ENCODE measurements at regions not wholly inside any gene's neighbourhood (a gene's known extent, or its start where the extent isn't known, plus 50 kb on each side); places are given as distances from the start of the nearest gene placed in this dataset.

- no peaks in the 10 kb centered on the region for H3K4me1 ChIP-seq
- no peaks in the 10 kb centered on the region for H3K36me3 ChIP-seq
- no peaks in the 10 kb centered on the region for H3K27me3 ChIP-seq
- TF ChIP-seq CTCF (IDR thresholded peaks at IDR 0.05) (no peak), POLR2A (IDR thresholded peaks at IDR 0.05) (no peak), POLR2AphosphoS5 (IDR thresholded peaks at IDR 0.05; ENCODE audit: insufficient read depth in 1 of 2, low read depth in 1 of 2) (no peak)
- no peak overlapping the region for H3K27ac ChIP-seq
- intact Hi-C loops (cut with DNase I) = no loop called here
- DNase-seq (ENCODE audit: extremely low spot score in 2 of 2) = no peak
- H3K9me3 ChIP-seq = no peaks in the 10 kb centered on the region
- no peak overlapping the region for H3K4me3 ChIP-seq
Observed at GRCh38 chr9:3006851-3007250, 163.0 kb upstream of the PUM3 start.

GRCh38 chr9:3004572-3004971, 160.7 kb upstream of the PUM3 start:
- Histone ChIP-seq H3K27ac (no peak overlapping the region), H3K27me3 (no peaks in the 10 kb centered on the region), H3K9me3 (no peaks in the 10 kb centered on the region), H3K36me3 (no peaks in the 10 kb centered on the region), H3K4me3 (no peak overlapping the region), H3K4me1 (no peaks in the 10 kb centered on the region)
- DNase-seq (ENCODE audit: extremely low spot score in 2 of 2) = no peak
- TF ChIP-seq POLR2A (IDR thresholded peaks at IDR 0.05) = no peak
- no peak for TF ChIP-seq CTCF (IDR thresholded peaks at IDR 0.05)
- TF ChIP-seq POLR2AphosphoS5 (IDR thresholded peaks at IDR 0.05; ENCODE audit: insufficient read depth in 1 of 2, low read depth in 1 of 2) = no peak
- intact Hi-C loops (cut with DNase I) = no loop called here

- DNase-seq (ENCODE audit: extremely low spot score in 2 of 2) = no peak
- H3K27me3 ChIP-seq = no peaks in the 10 kb centered on the region
- H3K27ac ChIP-seq = no peak overlapping the region
- TF ChIP-seq POLR2A (IDR thresholded peaks at IDR 0.05) = no peak
- no peak for TF ChIP-seq CTCF (IDR thresholded peaks at IDR 0.05)
- no peak for TF ChIP-seq POLR2AphosphoS5 (IDR thresholded peaks at IDR 0.05; ENCODE audit: insufficient read depth in 1 of 2, low read depth in 1 of 2)
- intact Hi-C loops (cut with DNase I) = no loop called here
- no peaks in the 10 kb centered on the region for H3K4me1 ChIP-seq
- H3K4me3 ChIP-seq = no peak overlapping the region
- H3K36me3 ChIP-seq = no peaks in the 10 kb centered on the region
- H3K9me3 ChIP-seq = no peaks in the 10 kb centered on the region
Observed at GRCh38 chr9:3001311-3001710, 157.4 kb upstream of the PUM3 start.

- H3K9me3 ChIP-seq = no peaks in the 10 kb centered on the region
Observed at GRCh38 chr9:2992427-2992826, 148.5 kb upstream of the PUM3 start.

GRCh38 chr9:2991292-2991691, 147.4 kb upstream of the PUM3 start:
- no peaks in the 10 kb centered on the region for H3K36me3 ChIP-seq
- H3K27ac ChIP-seq = no peak overlapping the region
- no peaks in the 10 kb centered on the region for H3K27me3 ChIP-seq
- intact Hi-C loops (cut with DNase I) = no loop called here
- no peak for DNase-seq (ENCODE audit: extremely low spot score in 2 of 2)
- no peaks in the 10 kb centered on the region for H3K9me3 ChIP-seq
- no peak overlapping the region for H3K4me3 ChIP-seq
- TF ChIP-seq POLR2AphosphoS5 (IDR thresholded peaks at IDR 0.05; ENCODE audit: insufficient read depth in 1 of 2, low read depth in 1 of 2) (no peak), CTCF (IDR thresholded peaks at IDR 0.05) (no peak), POLR2A (IDR thresholded peaks at IDR 0.05) (no peak)
- no peaks in the 10 kb centered on the region for H3K4me1 ChIP-seq

More at GRCh38 chr9:2992427-2992826, 148.5 kb upstream of the PUM3 start:
- Histone ChIP-seq H3K27me3 (no peaks in the 10 kb centered on the region), H3K27ac (no peak overlapping the region), H3K36me3 (no peaks in the 10 kb centered on the region), H3K4me3 (no peak overlapping the region), H3K4me1 (no peaks in the 10 kb centered on the region)
- DNase-seq (ENCODE audit: extremely low spot score in 2 of 2) = no peak
- TF ChIP-seq CTCF (IDR thresholded peaks at IDR 0.05) (no peak), POLR2A (IDR thresholded peaks at IDR 0.05) (no peak), POLR2AphosphoS5 (IDR thresholded peaks at IDR 0.05; ENCODE audit: insufficient read depth in 1 of 2, low read depth in 1 of 2) (no peak)
- intact Hi-C loops (cut with DNase I) = no loop called here

All from vagina (tissue), 2 donors.